CD14-positive monocyte (primary cell): ENCODE measurements at regions not wholly inside any gene's neighbourhood (a gene's known extent, or its start where the extent isn't known, plus 50 kb on each side); places are given as distances from the start of the nearest gene placed in this dataset.

Source experiments
- DNase-seq, 3 donors: peaks; one replicate each; pipeline ENCODE4 v3.0.0-alpha.2; 2011 to 2022
- H2AFZ ChIP-seq: 2 replicates; pipeline ENCODE4 v1.6.0; 2012; ENCODE audit warnings: mild to moderate bottlenecking, low read depth, low read length, inconsistent platforms; ENCODE audit not compliant: insufficient read depth, poor library complexity, severe bottlenecking
- H3K27ac ChIP-seq, 2 donors: 1 replicate in 1 of 2; 2 replicates in 1 of 2; pipeline ENCODE4 v1.5.1; 2012 to 2013; ENCODE audit warnings: low read length in 2 of 2, control low read depth in 1 of 2, inconsistent platforms in 1 of 2, low read depth in 1 of 2, mild to moderate bottlenecking in 1 of 2
- H3K27me3 ChIP-seq, 2 donors: one replicate each; pipeline versions ENCODE4 v1.6.0 to v1.6.1; 2011 to 2013; ENCODE audit warnings: low read length in 2 of 2; ENCODE audit not compliant: control insufficient read depth in 2 of 2, insufficient read depth in 2 of 2
- H3K36me3 ChIP-seq, 2 donors: replicated peaks in 1 of 2; 1 replicate in 1 of 2; 2 replicates in 1 of 2; pipeline versions ENCODE4 v1.5.1 to v1.6.1; 2012 to 2013; ENCODE audit warnings: low read length in 2 of 2, control low read depth in 1 of 2, inconsistent platforms in 1 of 2, mild to moderate bottlenecking in 1 of 2; ENCODE audit not compliant: insufficient read depth in 2 of 2, control insufficient read depth in 1 of 2
- H3K4me1 ChIP-seq, 2 donors: 1 replicate in 1 of 2; 2 replicates in 1 of 2; pipeline versions ENCODE4 v1.5.1 to v1.6.1; 2012 to 2013; ENCODE audit warnings: low read length in 2 of 2, control low read depth in 1 of 2, inconsistent platforms in 1 of 2, mild to moderate bottlenecking in 1 of 2, moderate library complexity in 1 of 2; ENCODE audit not compliant: insufficient read depth in 2 of 2, control insufficient read depth in 1 of 2
- H3K4me2 ChIP-seq: replicated peaks from 2 replicates; pipeline ENCODE3; 2012; ENCODE audit warnings: low read length, moderate library complexity, mild to moderate bottlenecking; ENCODE audit not compliant: poor library complexity, severe bottlenecking; ENCODE audit errors: extremely low read depth
- H3K4me3 ChIP-seq, 3 experiments: fragments of 200-600 bp in 1 of 3; sonication (generic) in 1 of 3; replicated peaks in 1 of 3; 1 replicate in 2 of 3; 2 replicates in 1 of 3; pipeline ENCODE4 v1.5.1; 2011 to 2013; ENCODE audit warnings: low read length in 3 of 3, mild to moderate bottlenecking in 3 of 3, control low read depth in 2 of 3, low read depth in 2 of 3, inconsistent platforms in 1 of 3, moderate library complexity in 1 of 3
- H3K79me2 ChIP-seq: 2 replicates; pipeline ENCODE4 v1.6.0; 2012; ENCODE audit warnings: mild to moderate bottlenecking, control low read depth, inconsistent platforms, low read length, moderate library complexity; ENCODE audit not compliant: insufficient read depth
- H3K9ac ChIP-seq: 2 replicates; pipeline ENCODE4 v1.6.0; 2017; ENCODE audit warnings: low read length, mild to moderate bottlenecking; ENCODE audit not compliant: insufficient read depth, poor library complexity, severe bottlenecking
- H3K9me3 ChIP-seq, 2 donors: replicated peaks in 1 of 2; 1 replicate in 1 of 2; 2 replicates in 1 of 2; pipeline versions ENCODE4 v1.5.1 to v1.6.1; 2012 to 2013; ENCODE audit warnings: low read length in 2 of 2, control low read depth in 1 of 2; ENCODE audit not compliant: control insufficient read depth in 1 of 2, insufficient read depth in 1 of 2
- H4K20me1 ChIP-seq: 2 replicates; pipeline ENCODE4 v1.6.0; 2012; ENCODE audit warnings: mild to moderate bottlenecking, low read length, control low read depth, moderate library complexity; ENCODE audit not compliant: insufficient read depth
- H3K27ac Mint-ChIP-seq, 7 donors: one replicate each; pipeline ENCODE4 v1.8.0; 2020; ENCODE audit warnings: mild to moderate bottlenecking in 7 of 7, mixed read lengths in 7 of 7, moderate library complexity in 6 of 7, inconsistent platforms in 2 of 7
- H3K27me3 Mint-ChIP-seq, 3 donors: one replicate each; pipeline ENCODE4 v1.8.0; 2021 to 2022; ENCODE audit warnings: low read depth in 3 of 3, mild to moderate bottlenecking in 3 of 3, mixed read lengths in 3 of 3, moderate library complexity in 3 of 3, inconsistent platforms in 1 of 3
- H3K36me3 Mint-ChIP-seq, 2 donors: one replicate each; pipeline ENCODE4 v1.8.0; 2020; ENCODE audit warnings: mixed read lengths in 2 of 2, inconsistent platforms in 1 of 2, mild to moderate bottlenecking in 1 of 2
- H3K4me1 Mint-ChIP-seq: one replicate; pipeline ENCODE4 v1.8.0; 2020; ENCODE audit warnings: mild to moderate bottlenecking, mixed read lengths
- H3K4me3 Mint-ChIP-seq, 2 donors: one replicate each; pipeline ENCODE4 v1.8.0; 2020; ENCODE audit warnings: mild to moderate bottlenecking in 2 of 2, mixed read lengths in 2 of 2, moderate library complexity in 1 of 2
- H3K9me3 Mint-ChIP-seq, 7 donors: one replicate each; pipeline ENCODE4 v1.8.0; 2020 to 2022; ENCODE audit warnings: mixed read lengths in 7 of 7, mild to moderate bottlenecking in 6 of 7, moderate library complexity in 6 of 7, inconsistent platforms in 2 of 7
- WGBS: methylation state at CpG from one replicate; pipeline ENCODE4 v1.1.5; 2013; ENCODE audit warnings: missing lambda C conversion rate; ENCODE audit not compliant: insufficient coverage; 5-methylcytosine and 5-hydroxymethylcytosine counted together
- intact Hi-C, 2 donors: fragments of 100-400 bp; cut with micrococcal nuclease; formaldehyde crosslinking; loops; one replicate each; pipeline versions ENCODE4 v1.15.0 to v1.15.1; 2023
- TF ChIP-seq, protein P1 (sequence below): fragments of 200-600 bp; IDR thresholded peaks from one replicate; pipeline ENCODE4 v1.8.0; 2022; ENCODE audit warnings: antibody characterized with exemption, mild to moderate bottlenecking

DNA sequence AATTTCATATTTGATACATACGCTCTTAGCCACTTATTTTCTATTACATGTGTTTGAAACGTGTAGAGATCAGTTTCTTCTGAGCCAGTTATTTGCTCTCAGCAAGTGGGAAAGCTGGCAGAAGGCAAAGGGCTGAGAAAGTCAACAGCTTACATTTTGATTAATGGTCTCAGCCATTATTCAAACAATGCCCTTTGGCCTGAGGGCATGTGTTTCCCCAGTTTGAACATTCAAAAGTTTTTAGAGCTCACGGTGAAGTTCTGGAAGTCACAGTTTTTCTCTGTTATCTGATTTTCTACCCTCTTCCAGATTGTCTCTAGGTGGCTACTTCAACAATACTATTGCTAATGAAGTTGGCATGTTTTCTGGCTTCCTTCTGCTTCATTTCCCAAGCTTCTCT is 591.8 kb upstream of the CPEB2 start:
- no CpG with 5 or more reads among the region's 3 CpGs for WGBS
- H3K79me2 ChIP-seq = no peaks in the 10 kb centered on the region

DNA sequence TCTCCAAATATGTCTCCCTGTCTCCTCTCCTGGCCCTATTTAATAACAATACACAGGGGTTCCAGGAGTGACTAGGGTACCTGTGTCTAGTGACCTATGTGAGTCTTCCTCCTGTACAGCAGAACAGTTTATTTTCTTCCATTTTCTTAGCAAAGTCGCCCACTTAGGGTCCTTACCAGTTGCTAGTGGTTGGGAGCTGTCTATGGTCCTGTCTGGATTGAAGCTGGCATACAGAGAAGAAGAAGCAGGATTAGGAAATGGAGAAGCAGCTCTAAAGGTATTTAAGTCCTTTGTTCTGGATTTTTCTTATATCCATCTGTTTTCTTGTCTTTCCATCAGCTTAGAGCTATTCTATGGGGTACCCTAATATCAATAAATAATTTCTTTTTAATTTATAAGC is 587.1 kb upstream of the CPEB2 start:
- no CpG with 5 or more reads among the region's 1 CpG for WGBS
- no peak overlapping the region for H3K27ac Mint-ChIP-seq
- no peak for DNase-seq
- no peak overlapping the region for H3K27ac ChIP-seq
- no peaks in the 10 kb centered on the region for H3K36me3 Mint-ChIP-seq
- H3K36me3 ChIP-seq = no peaks in the 10 kb centered on the region
- no peaks in the 10 kb centered on the region for H3K4me1 Mint-ChIP-seq
- TF ChIP-seq, protein P1, sequence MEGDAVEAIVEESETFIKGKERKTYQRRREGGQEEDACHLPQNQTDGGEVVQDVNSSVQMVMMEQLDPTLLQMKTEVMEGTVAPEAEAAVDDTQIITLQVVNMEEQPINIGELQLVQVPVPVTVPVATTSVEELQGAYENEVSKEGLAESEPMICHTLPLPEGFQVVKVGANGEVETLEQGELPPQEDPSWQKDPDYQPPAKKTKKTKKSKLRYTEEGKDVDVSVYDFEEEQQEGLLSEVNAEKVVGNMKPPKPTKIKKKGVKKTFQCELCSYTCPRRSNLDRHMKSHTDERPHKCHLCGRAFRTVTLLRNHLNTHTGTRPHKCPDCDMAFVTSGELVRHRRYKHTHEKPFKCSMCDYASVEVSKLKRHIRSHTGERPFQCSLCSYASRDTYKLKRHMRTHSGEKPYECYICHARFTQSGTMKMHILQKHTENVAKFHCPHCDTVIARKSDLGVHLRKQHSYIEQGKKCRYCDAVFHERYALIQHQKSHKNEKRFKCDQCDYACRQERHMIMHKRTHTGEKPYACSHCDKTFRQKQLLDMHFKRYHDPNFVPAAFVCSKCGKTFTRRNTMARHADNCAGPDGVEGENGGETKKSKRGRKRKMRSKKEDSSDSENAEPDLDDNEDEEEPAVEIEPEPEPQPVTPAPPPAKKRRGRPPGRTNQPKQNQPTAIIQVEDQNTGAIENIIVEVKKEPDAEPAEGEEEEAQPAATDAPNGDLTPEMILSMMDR = no peak
- H3K9ac ChIP-seq = no peak overlapping the region
- peaks cover 0 to 4% (median 3%) of the 10 kb centered on the region in 3 donors for H3K27me3 Mint-ChIP-seq
- no peak overlapping the region for H3K4me2 ChIP-seq
- H3K4me3 Mint-ChIP-seq = no peak overlapping the region
- H3K27me3 ChIP-seq = no peaks in the 10 kb centered on the region
- H3K4me3 ChIP-seq = no peak overlapping the region
- intact Hi-C loops = no loop called here
- H4K20me1 ChIP-seq = no peaks in the 10 kb centered on the region
- H2AFZ ChIP-seq = no peak overlapping the region
- no peaks in the 10 kb centered on the region for H3K4me1 ChIP-seq
- peaks cover 0 to 2% of the 10 kb centered on the region in 2 donors for H3K9me3 ChIP-seq
- H3K9me3 Mint-ChIP-seq = peaks cover 0 to 8% (median 2%) of the 10 kb centered on the region in 7 donors
- H3K79me2 ChIP-seq = no peaks in the 10 kb centered on the region

More for the DNA sequence above, 591.8 kb upstream of the CPEB2 start:
- peaks cover 0 to 4% of the 10 kb centered on the region in 2 donors for H3K9me3 ChIP-seq
- no peak overlapping the region for H2AFZ ChIP-seq
- DNase-seq = no peak
- no peaks in the 10 kb centered on the region for H3K4me1 Mint-ChIP-seq
- peaks cover 0 to 4% (median 2%) of the 10 kb centered on the region in 7 donors for H3K9me3 Mint-ChIP-seq
- H3K27ac Mint-ChIP-seq = no peak overlapping the region
- H3K4me3 ChIP-seq = no peak overlapping the region
- no peaks in the 10 kb centered on the region for H3K27me3 ChIP-seq
- intact Hi-C loops = no loop called here
- H3K36me3 ChIP-seq = no peaks in the 10 kb centered on the region
- peaks cover 0 to 4% (median 0%) of the 10 kb centered on the region in 3 donors for H3K27me3 Mint-ChIP-seq
- H3K36me3 Mint-ChIP-seq = no peaks in the 10 kb centered on the region
- H3K4me2 ChIP-seq = no peak overlapping the region
- no peaks in the 10 kb centered on the region for H3K4me1 ChIP-seq
- H3K27ac ChIP-seq = no peak overlapping the region
- no peaks in the 10 kb centered on the region for H4K20me1 ChIP-seq
- no peak overlapping the region for H3K9ac ChIP-seq
- no peak overlapping the region for H3K4me3 Mint-ChIP-seq
- TF ChIP-seq, protein P1 = no peak
